ENCODE measurements at regions not wholly inside any gene's neighbourhood (a gene's known extent, or its start where the extent isn't known, plus 50 kb on each side); places are given as distances from the start of the nearest gene placed in this dataset.
"Not testable (repeated sequence)": the region's sequence is repeated elsewhere in the genome, so short reads cannot be mapped to it uniquely, and the experiment has no call there.

GRCh38 chr7:91357379-91357778 is 93.1 kb downstream of the FZD1 start:
- DNase-seq (no peak), ATAC-seq (no peak)
- no peaks in the 10 kb centered on the region for H3K9me3 ChIP-seq
- in situ Hi-C loops (cut with MboI; ENCODE audit: low sequenced_read_pairs in 4 of 4) (no loop called here), intact Hi-C loops (cut with DNase I; ENCODE audit: low total_unique reads) (no loop called here)
- no peak for TF ChIP-seq CTCF (IDR thresholded peaks at IDR 0.05 in 4 of 5, conservative IDR thresholded peaks at IDR 0.05 in 1 of 5)
- no peak for TF ChIP-seq POLR2A (IDR thresholded peaks at IDR 0.05)
- no peaks in the 10 kb centered on the region for H3K27me3 ChIP-seq
- H3K4me1 ChIP-seq = no peaks in the 10 kb centered on the region
- H3K27ac ChIP-seq = no peak overlapping the region
- no peaks in the 10 kb centered on the region for H3K36me3 ChIP-seq
- no peak overlapping the region for H3K4me3 ChIP-seq

- no peaks in the 10 kb centered on the region for H3K4me1 ChIP-seq
- H3K4me3 ChIP-seq = no peak overlapping the region
- ATAC-seq (no peak), DNase-seq (no peak)
- H3K27ac ChIP-seq = no peak overlapping the region
- TF ChIP-seq POLR2A (IDR thresholded peaks at IDR 0.05) (no peak), CTCF (IDR thresholded peaks at IDR 0.05 in 4 of 5, conservative IDR thresholded peaks at IDR 0.05 in 1 of 5) (no peak)
- H3K27me3 ChIP-seq = no peaks in the 10 kb centered on the region
- no peaks in the 10 kb centered on the region for H3K9me3 ChIP-seq
- no peaks in the 10 kb centered on the region for H3K36me3 ChIP-seq
- in situ Hi-C loops (cut with MboI; ENCODE audit: low sequenced_read_pairs in 4 of 4) = no loop called here
- intact Hi-C loops (cut with DNase I; ENCODE audit: low total_unique reads) = no loop called here
Measured at GRCh38 chr7:91357901-91358300, 93.7 kb downstream of the FZD1 start.

GRCh38 chr7:91358303-91358702 is 94.1 kb downstream of the FZD1 start:
- in situ Hi-C loops (cut with MboI; ENCODE audit: low sequenced_read_pairs in 4 of 4) = no loop called here
- ATAC-seq (no peak), DNase-seq (no peak)
- H3K4me3 ChIP-seq = no peak overlapping the region
- H3K27me3 ChIP-seq = no peaks in the 10 kb centered on the region
- no peaks in the 10 kb centered on the region for H3K9me3 ChIP-seq
- intact Hi-C loops (cut with DNase I; ENCODE audit: low total_unique reads) = no loop called here
- no peaks in the 10 kb centered on the region for H3K36me3 ChIP-seq
- TF ChIP-seq POLR2A (IDR thresholded peaks at IDR 0.05) (no peak), CTCF (IDR thresholded peaks at IDR 0.05 in 4 of 5, conservative IDR thresholded peaks at IDR 0.05 in 1 of 5) (no peak)
- H3K27ac ChIP-seq = no peak overlapping the region
- no peaks in the 10 kb centered on the region for H3K4me1 ChIP-seq

GRCh38 chr7:91365097-91365496 is 100.9 kb downstream of the FZD1 start:
- intact Hi-C loops (cut with DNase I; ENCODE audit: low total_unique reads); H3K9me3 ChIP-seq; H3K27ac ChIP-seq; H3K4me3 ChIP-seq; H3K27me3 ChIP-seq; ATAC-seq; H3K4me1 ChIP-seq; H3K36me3 ChIP-seq; in situ Hi-C loops (cut with MboI; ENCODE audit: low sequenced_read_pairs in 4 of 4); DNase-seq: not testable (repeated sequence)

- in situ Hi-C loops (cut with MboI; ENCODE audit: low sequenced_read_pairs in 4 of 4) (no loop called here), intact Hi-C loops (cut with DNase I; ENCODE audit: low total_unique reads) (no loop called here)
- no peaks in the 10 kb centered on the region for H3K27me3 ChIP-seq
- ATAC-seq = no peak
- DNase-seq = no peak
- no peaks in the 10 kb centered on the region for H3K4me1 ChIP-seq
- no peaks in the 10 kb centered on the region for H3K36me3 ChIP-seq
- TF ChIP-seq CTCF (IDR thresholded peaks at IDR 0.05 in 4 of 5, conservative IDR thresholded peaks at IDR 0.05 in 1 of 5) (no peak), POLR2A (IDR thresholded peaks at IDR 0.05) (no peak)
- H3K9me3 ChIP-seq = no peaks in the 10 kb centered on the region
- no peak overlapping the region for H3K4me3 ChIP-seq
- no peak overlapping the region for H3K27ac ChIP-seq
Measured at GRCh38 chr7:91366091-91366490, 101.9 kb downstream of the FZD1 start.
